LNCaP clone FGC (cell line): ENCODE measurements at regions not wholly inside any gene's neighbourhood (a gene's known extent, or its start where the extent isn't known, plus 50 kb on each side); places are given as distances from the start of the nearest gene placed in this dataset.

ENCODE experiments used
- DNase-seq: peaks from one replicate; pipeline ENCODE4 v3.0.0-alpha.2; 2011; ENCODE audit warnings: low read depth
- H3K4me3 ChIP-seq: 2 replicates; pipeline ENCODE4 v1.5.1; 2011; ENCODE audit warnings: mild to moderate bottlenecking, low read depth, low read length, control low read depth
- TF ChIP-seq, protein P1 (sequence below): IDR thresholded peaks from 2 replicates; pipeline ENCODE4 v1.5.1; 2012; ENCODE audit warnings: mild to moderate bottlenecking; ENCODE audit not compliant: control insufficient read depth, insufficient read depth; ENCODE audit errors: extremely low read depth

GRCh38 chr4:3708103-3708510 is 58.1 kb upstream of the ADRA2C start:
- H3K4me3 ChIP-seq, result no peak overlapping the region
- DNase-seq, result no peak
- TF ChIP-seq, protein P1, sequence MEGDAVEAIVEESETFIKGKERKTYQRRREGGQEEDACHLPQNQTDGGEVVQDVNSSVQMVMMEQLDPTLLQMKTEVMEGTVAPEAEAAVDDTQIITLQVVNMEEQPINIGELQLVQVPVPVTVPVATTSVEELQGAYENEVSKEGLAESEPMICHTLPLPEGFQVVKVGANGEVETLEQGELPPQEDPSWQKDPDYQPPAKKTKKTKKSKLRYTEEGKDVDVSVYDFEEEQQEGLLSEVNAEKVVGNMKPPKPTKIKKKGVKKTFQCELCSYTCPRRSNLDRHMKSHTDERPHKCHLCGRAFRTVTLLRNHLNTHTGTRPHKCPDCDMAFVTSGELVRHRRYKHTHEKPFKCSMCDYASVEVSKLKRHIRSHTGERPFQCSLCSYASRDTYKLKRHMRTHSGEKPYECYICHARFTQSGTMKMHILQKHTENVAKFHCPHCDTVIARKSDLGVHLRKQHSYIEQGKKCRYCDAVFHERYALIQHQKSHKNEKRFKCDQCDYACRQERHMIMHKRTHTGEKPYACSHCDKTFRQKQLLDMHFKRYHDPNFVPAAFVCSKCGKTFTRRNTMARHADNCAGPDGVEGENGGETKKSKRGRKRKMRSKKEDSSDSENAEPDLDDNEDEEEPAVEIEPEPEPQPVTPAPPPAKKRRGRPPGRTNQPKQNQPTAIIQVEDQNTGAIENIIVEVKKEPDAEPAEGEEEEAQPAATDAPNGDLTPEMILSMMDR, result no peak

- no peak overlapping the region for H3K4me3 ChIP-seq
- DNase-seq, result no peak
- TF ChIP-seq, protein P1, result no peak
Observed at GRCh38 chr4:3707423-3708102, 58.6 kb upstream of the ADRA2C start.

GRCh38 chr4:3706565-3707422 is 59.4 kb upstream of the ADRA2C start:
- H3K4me3 ChIP-seq, result no peak overlapping the region
- no peak for DNase-seq
- TF ChIP-seq, protein P1, result no peak

DNA sequence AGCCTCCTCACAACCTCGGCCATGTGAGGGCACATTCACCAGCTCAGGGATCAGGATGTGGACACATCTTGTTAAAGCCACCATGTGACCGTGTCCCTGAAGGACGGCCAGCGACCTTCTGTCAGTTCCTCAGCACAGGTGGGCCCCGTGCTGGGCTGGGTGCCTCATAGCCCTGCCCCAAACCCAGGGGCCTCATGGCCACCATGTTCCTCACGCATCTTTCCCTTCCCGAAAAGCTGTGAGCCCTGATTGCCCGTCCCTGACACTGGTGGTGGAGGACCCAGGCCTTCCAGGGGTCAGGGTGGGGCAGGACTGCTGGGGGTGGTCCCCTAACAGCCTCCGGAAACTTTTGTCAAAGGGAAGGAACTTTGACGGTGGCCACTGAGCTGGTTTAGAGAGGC is 60.1 kb upstream of the ADRA2C start:
- DNase-seq, result no peak
- no peak overlapping the region for H3K4me3 ChIP-seq
- TF ChIP-seq, protein P1, result no peak

- H3K4me3 ChIP-seq, result no peak overlapping the region
- DNase-seq, result no peak
- TF ChIP-seq, protein P1, result no peak
Observed at GRCh38 chr4:3705236-3705987, 60.8 kb upstream of the ADRA2C start.

DNA sequence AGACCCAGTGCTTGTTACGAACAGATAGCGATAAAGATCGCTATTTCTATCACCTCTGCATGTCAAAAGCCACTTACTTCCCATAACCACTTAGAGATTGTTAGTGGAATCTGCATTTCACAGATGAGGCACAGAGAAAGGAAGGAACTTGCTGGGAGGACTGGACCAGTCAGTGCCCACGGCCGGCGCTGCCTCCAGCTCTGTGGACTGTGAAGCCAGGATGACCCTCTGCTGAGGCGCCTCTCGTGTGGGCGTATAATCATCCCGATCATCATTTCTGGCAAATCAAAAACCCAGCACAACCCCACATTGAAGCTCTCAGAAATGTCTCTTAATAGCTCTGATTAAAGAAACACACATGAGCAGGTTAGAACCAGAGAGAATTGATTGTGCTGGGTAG is 61.5 kb upstream of the ADRA2C start:
- no peak for DNase-seq
- no peak overlapping the region for H3K4me3 ChIP-seq
- TF ChIP-seq, protein P1, result no peak
